Tibial nerve (tissue), 4 donors: ENCODE measurements at regions not wholly inside any gene's neighbourhood (a gene's known extent, or its start where the extent isn't known, plus 50 kb on each side); places are given as distances from the start of the nearest gene placed in this dataset.

Experiments
- CTCF ChIP-seq, 5 experiments: fragments of 200-600 bp in 3 of 5; fragments of 450-650 bp in 2 of 5; sonication (generic) in 3 of 5; IDR thresholded peaks; one replicate each; pipeline ENCODE4 v1.5.1; 2016 to 2019; ENCODE audit warnings: antibody characterized with exemption in 5 of 5, mild to moderate bottlenecking in 3 of 5, moderate library complexity in 2 of 5
- EP300 ChIP-seq, 2 donors: sonication (generic); formaldehyde crosslinking; IDR thresholded peaks; one replicate each; pipeline ENCODE4 v1.6.1; 2017; ENCODE audit warnings: antibody characterized with exemption in 2 of 2, mild to moderate bottlenecking in 1 of 2
- POLR2A ChIP-seq, 2 donors: fragments of 450-650 bp; IDR thresholded peaks; one replicate each; pipeline ENCODE4 v1.6.1; 2017; ENCODE audit warnings: antibody characterized with exemption in 2 of 2, mild to moderate bottlenecking in 2 of 2, moderate library complexity in 2 of 2

- no peak for TF ChIP-seq CTCF (IDR thresholded peaks at IDR 0.05)
- TF ChIP-seq EP300 (IDR thresholded peaks at IDR 0.05): no peak
- TF ChIP-seq POLR2A (IDR thresholded peaks at IDR 0.05): no peak
Measured at GRCh38 chr17:17422217-17422610, 54.6 kb upstream of the MED9 start.
